MM.1S (cell line): ENCODE measurements at regions not wholly inside any gene's neighbourhood (a gene's known extent, or its start where the extent isn't known, plus 50 kb on each side); places are given as distances from the start of the nearest gene placed in this dataset.

ENCODE experiments used
- DNase-seq: peaks from one replicate; pipeline ENCODE4 v3.0.0-alpha.2; 2015
- H2AFZ ChIP-seq: fragments of 300-600 bp; sonication (generic); 2 replicates; pipeline ENCODE4 v1.6.0; 2016; ENCODE audit warnings: antibody characterized with exemption, low read length
- H3F3A ChIP-seq: fragments of 300-600 bp; sonication (generic); 2 replicates; pipeline ENCODE4 v1.6.1; 2016; ENCODE audit warnings: mild to moderate bottlenecking, antibody characterized with exemption, low read length, moderate library complexity, mixed read lengths; ENCODE audit not compliant: insufficient read depth
- H3K27ac ChIP-seq: fragments of 300-600 bp; sonication (generic); 2 replicates; pipeline ENCODE4 v1.5.1; 2016; ENCODE audit warnings: mild to moderate bottlenecking, low read length
- H3K27me3 ChIP-seq: fragments of 300-600 bp; sonication (generic); replicated peaks from 2 replicates; pipeline ENCODE4 v1.6.0; 2016; ENCODE audit warnings: low read length; ENCODE audit not compliant: insufficient read depth
- H3K36me3 ChIP-seq: fragments of 300-600 bp; sonication (generic); replicated peaks from 2 replicates; pipeline ENCODE4 v1.6.1; 2016; ENCODE audit warnings: mild to moderate bottlenecking, low read length, mixed read lengths; ENCODE audit not compliant: insufficient read depth
- H3K4me1 ChIP-seq: fragments of 300-600 bp; sonication (generic); 2 replicates; pipeline ENCODE4 v1.6.1; 2016; ENCODE audit warnings: low read length, mixed read lengths
- H3K4me2 ChIP-seq: fragments of 300-600 bp; sonication (generic); 2 replicates; pipeline ENCODE4 v1.6.0; 2016; ENCODE audit warnings: low read depth, low read length
- H3K4me3 ChIP-seq: fragments of 300-600 bp; sonication (generic); 2 replicates; pipeline ENCODE4 v1.5.1; 2016; ENCODE audit warnings: low read length, mixed read lengths
- H3K79me2 ChIP-seq: fragments of 300-600 bp; sonication (generic); 2 replicates; pipeline ENCODE4 v1.6.1; 2016; ENCODE audit warnings: mixed run types, low read length, mixed read lengths
- H3K9ac ChIP-seq: fragments of 300-600 bp; sonication (generic); 2 replicates; pipeline ENCODE4 v1.6.1; 2016; ENCODE audit warnings: low read length, mixed read lengths
- H3K9me2 ChIP-seq: fragments of 300-600 bp; sonication (generic); replicated peaks from 2 replicates; pipeline ENCODE4 v1.6.1; 2016; ENCODE audit warnings: mild to moderate bottlenecking, low read length, mixed read lengths; ENCODE audit not compliant: insufficient read depth
- H3K9me3 ChIP-seq: fragments of 300-600 bp; sonication (generic); replicated peaks from 2 replicates; pipeline ENCODE4 v1.6.1; 2016; ENCODE audit warnings: mild to moderate bottlenecking, low read length, mixed read lengths; ENCODE audit not compliant: insufficient read depth
- H4K20me1 ChIP-seq: fragments of 300-600 bp; sonication (generic); 2 replicates; pipeline ENCODE4 v1.6.1; 2016; ENCODE audit warnings: mild to moderate bottlenecking, low read length, moderate library complexity, mixed read lengths; ENCODE audit not compliant: insufficient read depth
- EZH2 ChIP-seq: fragments of 300-600 bp; sonication (generic); optimal IDR thresholded peaks from 2 replicates; pipeline ENCODE3; 2017; ENCODE audit warnings: low read depth, mild to moderate bottlenecking, antibody characterized with exemption, low read length, mixed read lengths
- EZH2phosphoT487 ChIP-seq: fragments of 300-600 bp; sonication (generic); IDR thresholded peaks from 2 replicates; pipeline ENCODE4 v1.6.1; 2018; ENCODE audit warnings: antibody characterized with exemption, low read length
- TF ChIP-seq, protein P1 (sequence below): fragments of 300-600 bp; sonication (generic); IDR thresholded peaks from 2 replicates; pipeline ENCODE4 v1.5.1; 2016; ENCODE audit warnings: antibody characterized with exemption, low read length, mixed read lengths

DNA sequence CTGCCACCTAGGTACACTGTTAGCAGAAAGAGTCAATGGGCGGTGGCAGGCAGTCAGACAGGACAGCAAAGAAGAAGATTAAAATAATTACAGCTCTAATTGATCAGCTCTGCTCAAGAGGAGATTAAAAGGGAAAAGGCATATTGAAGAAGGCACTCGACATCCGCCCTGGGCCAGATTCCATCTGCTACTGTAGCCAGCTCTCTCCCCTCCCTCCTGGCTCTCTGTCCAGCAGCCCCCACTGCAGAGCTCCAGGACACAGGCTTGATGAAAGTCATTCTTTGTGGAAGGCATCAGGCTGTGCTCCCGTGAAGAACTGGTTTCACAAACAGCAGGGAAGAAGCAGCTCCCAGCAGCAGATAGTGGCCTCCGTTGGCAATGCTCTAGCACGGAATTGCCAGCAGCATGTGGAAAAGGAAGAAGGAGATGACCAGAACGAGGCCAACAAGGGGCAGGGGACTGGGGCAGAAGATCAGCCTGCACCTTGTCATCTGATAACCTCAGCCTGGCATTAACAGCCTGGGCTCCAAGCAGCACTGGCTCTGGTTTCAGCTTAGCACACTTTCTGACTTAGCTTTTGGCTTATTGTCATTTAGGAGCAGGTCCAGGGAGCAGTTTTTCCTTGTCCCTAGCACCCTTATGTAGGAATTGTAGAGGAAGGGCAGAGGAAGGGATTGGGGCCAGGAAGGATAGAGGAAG, 465.9 kb downstream of the KIF16B start:
- no peak overlapping the region for H3K4me3 ChIP-seq
- H3K9me3 ChIP-seq, result no peaks in the 10 kb centered on the region
- no peak overlapping the region for H3K4me2 ChIP-seq
- H3K9me2 ChIP-seq, result no peaks in the 10 kb centered on the region
- H3K9ac ChIP-seq, result no peak overlapping the region
- H3K27ac ChIP-seq, result no peak overlapping the region
- no peaks in the 10 kb centered on the region for H3K36me3 ChIP-seq
- no peaks in the 10 kb centered on the region for H4K20me1 ChIP-seq
- no peaks in the 10 kb centered on the region for H3K79me2 ChIP-seq
- no peaks in the 10 kb centered on the region for H3F3A ChIP-seq
- DNase-seq, result no peak
- no peak for TF ChIP-seq EZH2phosphoT487
- TF ChIP-seq EZH2, result no peak
- TF ChIP-seq, protein P1, sequence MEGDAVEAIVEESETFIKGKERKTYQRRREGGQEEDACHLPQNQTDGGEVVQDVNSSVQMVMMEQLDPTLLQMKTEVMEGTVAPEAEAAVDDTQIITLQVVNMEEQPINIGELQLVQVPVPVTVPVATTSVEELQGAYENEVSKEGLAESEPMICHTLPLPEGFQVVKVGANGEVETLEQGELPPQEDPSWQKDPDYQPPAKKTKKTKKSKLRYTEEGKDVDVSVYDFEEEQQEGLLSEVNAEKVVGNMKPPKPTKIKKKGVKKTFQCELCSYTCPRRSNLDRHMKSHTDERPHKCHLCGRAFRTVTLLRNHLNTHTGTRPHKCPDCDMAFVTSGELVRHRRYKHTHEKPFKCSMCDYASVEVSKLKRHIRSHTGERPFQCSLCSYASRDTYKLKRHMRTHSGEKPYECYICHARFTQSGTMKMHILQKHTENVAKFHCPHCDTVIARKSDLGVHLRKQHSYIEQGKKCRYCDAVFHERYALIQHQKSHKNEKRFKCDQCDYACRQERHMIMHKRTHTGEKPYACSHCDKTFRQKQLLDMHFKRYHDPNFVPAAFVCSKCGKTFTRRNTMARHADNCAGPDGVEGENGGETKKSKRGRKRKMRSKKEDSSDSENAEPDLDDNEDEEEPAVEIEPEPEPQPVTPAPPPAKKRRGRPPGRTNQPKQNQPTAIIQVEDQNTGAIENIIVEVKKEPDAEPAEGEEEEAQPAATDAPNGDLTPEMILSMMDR, result no peak
- H3K4me1 ChIP-seq, result no peaks in the 10 kb centered on the region
- no peak overlapping the region for H2AFZ ChIP-seq
- H3K27me3 ChIP-seq, result no peaks in the 10 kb centered on the region

DNA sequence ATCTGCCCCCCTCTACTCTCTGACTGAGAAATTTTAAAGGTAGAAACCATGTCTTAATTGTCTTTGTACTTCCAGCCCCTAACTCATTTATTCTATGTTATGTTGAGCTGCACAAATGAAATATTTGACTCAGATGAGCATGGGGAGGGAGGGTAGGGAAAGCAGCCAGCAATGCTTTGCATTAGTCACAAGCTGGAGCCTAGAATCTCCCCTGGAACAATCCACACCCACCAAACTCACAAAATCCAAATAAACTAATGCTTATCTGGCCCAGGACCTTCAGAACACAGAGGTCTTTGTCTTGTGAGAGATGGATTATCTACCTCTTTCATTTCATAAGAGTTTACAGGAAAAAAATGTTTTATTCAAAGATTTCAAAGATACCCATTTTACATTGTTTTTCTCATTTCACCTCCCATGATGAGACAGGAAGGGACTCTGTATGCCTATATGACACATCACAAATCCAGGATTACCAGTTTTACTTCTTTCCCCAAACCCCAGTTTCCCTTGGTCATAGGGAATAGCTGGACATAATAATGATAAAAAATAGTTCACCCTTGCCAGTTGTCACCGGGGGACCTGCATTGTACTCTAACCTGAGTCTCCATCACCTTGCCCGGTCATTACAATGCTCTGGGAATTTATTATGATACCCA, 466.9 kb downstream of the KIF16B start:
- Histone ChIP-seq H3F3A (no peaks in the 10 kb centered on the region), H3K4me1 (no peaks in the 10 kb centered on the region), H3K9ac (no peak overlapping the region), H3K27me3 (no peaks in the 10 kb centered on the region), H3K36me3 (no peaks in the 10 kb centered on the region), H3K27ac (no peak overlapping the region), H3K9me3 (no peaks in the 10 kb centered on the region), H4K20me1 (no peaks in the 10 kb centered on the region), H3K4me3 (no peak overlapping the region), H3K9me2 (no peaks in the 10 kb centered on the region), H2AFZ (no peak overlapping the region), H3K4me2 (no peak overlapping the region), H3K79me2 (no peaks in the 10 kb centered on the region)
- DNase-seq, result no peak
- TF ChIP-seq EZH2phosphoT487 (no peak), EZH2 (no peak)
- TF ChIP-seq, protein P1, result no peak

GRCh38 chr20:16104783-16105182, 468.5 kb downstream of the KIF16B start:
- no peak for DNase-seq
- TF ChIP-seq, protein P1, result no peak
- no peak for TF ChIP-seq EZH2phosphoT487
- TF ChIP-seq EZH2, result no peak
- no peak overlapping the region for H2AFZ ChIP-seq
- H3K36me3 ChIP-seq, result no peaks in the 10 kb centered on the region
- no peaks in the 10 kb centered on the region for H3F3A ChIP-seq
- no peaks in the 10 kb centered on the region for H3K9me2 ChIP-seq
- H3K4me2 ChIP-seq, result no peak overlapping the region
- no peak overlapping the region for H3K4me3 ChIP-seq
- no peaks in the 10 kb centered on the region for H3K27me3 ChIP-seq
- H3K9me3 ChIP-seq, result no peaks in the 10 kb centered on the region
- no peaks in the 10 kb centered on the region for H3K79me2 ChIP-seq
- H3K27ac ChIP-seq, result no peak overlapping the region
- H3K9ac ChIP-seq, result no peak overlapping the region
- no peaks in the 10 kb centered on the region for H4K20me1 ChIP-seq
- no peaks in the 10 kb centered on the region for H3K4me1 ChIP-seq
